ENCODE measurements at regions not wholly inside any gene's neighbourhood (a gene's known extent, or its start where the extent isn't known, plus 50 kb on each side); places are given as distances from the start of the nearest gene placed in this dataset.
"Not testable (repeated sequence)": the region's sequence is repeated elsewhere in the genome, so short reads cannot be mapped to it uniquely, and the experiment has no call there.

GRCh38 chr1:96075704-96076455 lies 645.7 kb upstream of the PTBP2 start:
- no peak for DNase-seq (ENCODE audit: low spot score)

- no peak for DNase-seq (ENCODE audit: low spot score)
These were observed 645.0 kb upstream of the PTBP2 start for GRCh38 chr1:96076589-96076988.

- DNase-seq (ENCODE audit: low spot score) = no peak
These were observed 642.0 kb upstream of the PTBP2 start for GRCh38 chr1:96079581-96079980.

- no peak for DNase-seq (ENCODE audit: low spot score)
These were observed 640.7 kb upstream of the PTBP2 start for GRCh38 chr1:96080925-96081324.

- DNase-seq (ENCODE audit: low spot score) = no peak
These were observed 633.9 kb upstream of the PTBP2 start for GRCh38 chr1:96087719-96088118.

- DNase-seq (ENCODE audit: low spot score) = no peak
These were observed 631.5 kb upstream of the PTBP2 start for GRCh38 chr1:96090134-96090533.

DNA sequence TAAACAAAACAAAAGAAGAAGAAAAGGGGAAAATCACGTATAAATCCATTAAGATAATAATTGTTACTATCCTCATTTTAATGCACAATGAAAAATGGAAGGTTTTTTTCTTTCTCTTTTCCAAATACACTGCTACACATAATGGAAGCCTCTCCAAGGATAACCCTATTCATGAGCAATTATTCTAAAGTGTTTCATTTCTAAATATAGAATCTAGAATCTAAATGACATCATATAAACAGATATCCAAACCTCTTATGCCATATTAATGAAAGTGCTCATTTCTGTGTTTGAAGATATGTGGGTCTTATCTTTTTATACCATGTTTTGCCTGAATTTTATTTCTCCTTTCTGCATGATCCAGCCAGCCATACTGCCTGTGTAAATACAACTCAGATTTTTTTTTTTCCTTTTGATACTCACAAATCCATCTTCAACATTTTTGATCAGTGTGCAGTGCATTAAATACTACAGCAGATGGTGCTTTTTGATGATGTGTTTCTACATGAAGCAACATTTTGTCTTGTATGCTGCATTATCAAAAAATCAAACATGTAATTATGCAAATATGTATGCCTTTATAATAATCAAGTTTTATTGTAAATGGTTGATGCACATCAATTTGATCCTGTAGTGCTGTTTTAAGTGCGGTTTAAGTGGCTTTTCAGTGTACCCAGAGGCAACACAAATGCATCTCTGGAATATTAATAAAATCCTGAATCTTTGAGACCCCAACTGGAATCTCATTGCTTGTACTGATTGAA lies 625.6 kb upstream of the PTBP2 start:
- DNase-seq (ENCODE audit: low spot score) = no peak

- no peak for DNase-seq (ENCODE audit: low spot score)
These were observed 624.8 kb upstream of the PTBP2 start for GRCh38 chr1:96096613-96097321.

- no peak for DNase-seq (ENCODE audit: low spot score)
These were observed 617.1 kb upstream of the PTBP2 start for GRCh38 chr1:96104506-96104905.

GRCh38 chr1:96104906-96105305 lies 616.7 kb upstream of the PTBP2 start:
- DNase-seq (ENCODE audit: low spot score) = no peak

GRCh38 chr1:96116731-96117130 lies 604.9 kb upstream of the PTBP2 start:
- DNase-seq (ENCODE audit: low spot score) = peak; percentile 13

DNA sequence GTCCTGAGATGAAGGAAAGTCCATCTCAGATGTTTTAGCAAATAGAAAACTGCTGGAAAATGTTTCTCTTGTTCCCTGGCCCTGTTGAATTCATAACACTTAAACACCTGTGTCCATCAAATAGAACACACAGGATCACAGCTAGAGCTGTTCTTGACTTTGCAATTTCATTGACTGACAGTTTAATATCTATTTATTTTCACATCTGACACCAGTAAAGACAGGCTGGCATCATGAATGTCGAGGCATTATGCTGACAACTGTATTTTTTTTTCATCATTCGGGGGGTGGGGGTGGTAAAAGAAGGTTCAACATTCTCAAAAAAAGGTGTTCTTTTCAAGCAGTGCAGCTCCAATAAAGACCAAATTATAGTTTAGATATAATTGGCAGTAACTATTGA lies 591.2 kb upstream of the PTBP2 start:
- no peak for DNase-seq (ENCODE audit: low spot score)

DNA sequence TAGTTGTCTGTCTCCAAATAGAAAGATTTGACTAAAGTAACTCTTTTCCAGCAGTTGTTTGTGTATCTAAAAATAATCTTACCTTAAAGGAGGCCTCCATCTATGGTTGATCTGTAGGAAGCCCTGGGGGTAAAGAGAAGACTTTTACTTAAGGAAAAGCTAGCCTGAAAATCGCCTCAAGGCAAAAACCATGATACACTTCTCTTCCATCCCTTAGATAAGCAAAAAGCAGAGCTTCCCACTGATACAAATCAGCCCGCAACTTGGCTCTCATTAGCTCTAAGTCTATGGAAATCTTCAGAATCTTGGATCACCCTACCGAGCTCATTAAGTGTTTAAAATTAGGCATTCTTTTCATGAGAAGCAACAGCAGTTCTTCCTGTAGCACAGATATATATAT lies 576.9 kb upstream of the PTBP2 start:
- DNase-seq (ENCODE audit: low spot score) = no peak

DNA sequence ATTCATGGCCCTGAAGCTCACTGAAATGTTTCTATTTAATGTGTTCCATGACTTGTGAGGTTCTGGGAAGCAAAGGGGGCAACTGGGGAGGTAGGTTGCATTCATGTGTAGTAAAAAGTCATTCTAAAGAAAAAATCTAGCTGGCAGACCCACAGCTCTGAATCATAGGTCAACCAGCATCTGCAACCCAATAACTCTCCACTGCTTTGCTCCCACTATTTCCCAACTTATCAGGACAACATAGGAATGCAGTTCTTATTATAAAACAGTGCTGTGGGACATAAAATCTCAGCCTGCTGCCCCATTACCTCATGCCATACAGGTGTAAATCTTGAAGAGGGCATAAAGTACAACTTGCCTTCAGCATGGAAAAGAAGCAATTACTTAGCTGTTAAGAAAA lies 576.1 kb upstream of the PTBP2 start:
- no peak for DNase-seq (ENCODE audit: low spot score)

DNA sequence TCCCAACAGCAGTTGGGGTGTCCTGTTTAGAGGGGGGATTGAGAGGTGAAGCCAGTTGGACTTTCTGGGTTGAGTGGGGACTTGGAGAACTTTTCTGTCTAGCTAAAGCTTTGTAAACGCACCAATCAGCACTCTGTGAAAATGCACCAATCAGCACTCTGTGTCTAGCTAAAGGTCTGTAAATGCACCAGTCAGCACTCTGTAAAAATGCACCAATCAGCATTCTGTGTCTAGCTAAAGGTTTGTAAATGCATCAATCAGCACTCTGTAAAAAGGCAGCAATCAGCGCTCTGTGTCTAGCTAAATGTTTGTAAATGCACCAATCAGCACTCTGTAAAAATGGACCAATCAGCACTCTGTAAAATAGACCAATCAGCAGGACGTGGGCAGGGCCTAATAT lies 568.6 kb upstream of the PTBP2 start:
- not testable (repeated sequence) for DNase-seq (ENCODE audit: low spot score)

GRCh38 chr1:96157101-96157500 lies 564.5 kb upstream of the PTBP2 start:
- DNase-seq (ENCODE audit: low spot score) = no peak

DNA sequence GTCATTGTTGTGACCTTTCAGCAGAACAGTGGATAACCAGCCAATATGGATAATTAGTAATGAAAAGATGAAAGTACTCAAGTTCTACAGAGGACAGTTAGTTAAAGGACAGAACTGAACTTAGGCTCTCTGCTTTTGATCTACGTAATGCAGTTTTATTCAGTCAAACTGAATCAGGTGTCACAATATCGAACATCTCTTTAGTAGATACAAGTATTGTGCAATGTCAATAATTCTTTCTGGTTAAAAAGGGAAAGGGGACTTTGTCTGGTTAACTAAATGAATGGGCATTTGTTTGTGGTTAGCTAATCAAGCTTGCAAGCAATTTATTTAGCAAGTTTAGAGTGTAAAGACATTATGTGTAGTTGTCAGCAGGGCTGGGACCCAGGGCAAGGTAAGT lies 562.2 kb upstream of the PTBP2 start:
- no peak for DNase-seq (ENCODE audit: low spot score)

GRCh38 chr1:96164053-96164452 lies 557.5 kb upstream of the PTBP2 start:
- no peak for DNase-seq (ENCODE audit: low spot score)

- no peak for DNase-seq (ENCODE audit: low spot score)
These were observed 543.5 kb upstream of the PTBP2 start for GRCh38 chr1:96178053-96178452.

DNA sequence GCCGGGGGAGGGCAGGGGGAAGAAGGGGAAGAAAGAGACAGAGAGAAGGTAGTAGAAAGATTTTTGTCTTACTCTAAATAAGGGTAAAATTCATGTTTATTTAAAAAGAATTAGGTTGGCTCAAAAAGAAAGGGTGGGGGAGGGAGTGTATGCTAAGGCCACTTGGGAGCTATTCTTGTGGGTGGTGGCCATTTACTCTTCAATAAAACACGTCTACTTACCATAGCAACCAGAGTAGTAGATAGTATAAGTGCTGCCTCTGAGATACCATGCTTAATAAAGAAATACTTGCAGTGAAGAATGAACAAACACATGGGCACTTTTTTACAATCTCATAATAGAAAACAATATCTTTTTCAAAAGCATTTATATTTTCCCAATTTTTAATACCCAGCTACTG lies 538.1 kb upstream of the PTBP2 start:
- no peak for DNase-seq (ENCODE audit: low spot score)

- DNase-seq (ENCODE audit: low spot score) = no peak
These were observed 537.7 kb upstream of the PTBP2 start for GRCh38 chr1:96183928-96184327.

GRCh38 chr1:96185181-96185580 lies 536.4 kb upstream of the PTBP2 start:
- DNase-seq (ENCODE audit: low spot score) = no peak

- no peak for DNase-seq (ENCODE audit: low spot score)
These were observed 534.6 kb upstream of the PTBP2 start for GRCh38 chr1:96187020-96187419.

All from pons (tissue), 1 donor.